IMR-90 (cell line): ENCODE measurements at regions not wholly inside any gene's neighbourhood (a gene's known extent, or its start where the extent isn't known, plus 50 kb on each side); places are given as distances from the start of the nearest gene placed in this dataset.

Experiments used
- ATAC-seq: fragments of 200-7000 bp; cut with Tn5 transposase; 2 replicates; pipeline ENCODE4 v1.9.1; 2020; ENCODE audit warnings: low read depth, mild to moderate bottlenecking, moderate library complexity
- BruUV-seq: library from RNA; stranded (reverse); fragments of 400-500 nt; replicated peaks from 2 replicates; lab custom pipeline; 2021; lab: Mats Ljungman, UMichigan
- CTCF ChIA-PET: fragments of 300-600 bp; formaldehyde crosslinking; extraction: SDS; loops from one replicate; lab custom pipeline; 2021; ENCODE audit warnings: antibody characterized with exemption; lab: Yijun Ruan, JAX
- POLR2A ChIA-PET: fragments of 300-600 bp; sonication (Branson Sonifier 250); formaldehyde crosslinking; loops from one replicate; lab custom pipeline; 2022; ENCODE audit warnings: antibody characterized with exemption; ENCODE audit not compliant: unreplicated experiment; lab: Charles Lee
- DNase-seq: peaks from one replicate; pipeline ENCODE4 v3.0.0; 2013
- H2AFZ ChIP-seq: replicated peaks from 2 replicates; pipeline ENCODE3; 2013; ENCODE audit warnings: low read length, mild to moderate bottlenecking; ENCODE audit not compliant: poor library complexity
- H2AK5ac ChIP-seq: 2 replicates; pipeline ENCODE4 v1.6.1; 2013; ENCODE audit warnings: low read depth, low read length, inconsistent platforms
- H2AK9ac ChIP-seq: replicated peaks from 2 replicates; pipeline ENCODE3; 2013; ENCODE audit warnings: mild to moderate bottlenecking, low read depth, low read length, moderate library complexity; ENCODE audit not compliant: poor library complexity
- H2BK120ac ChIP-seq: 2 replicates; pipeline ENCODE4 v1.6.1; 2013; ENCODE audit warnings: low read depth, low read length, inconsistent platforms
- H2BK15ac ChIP-seq: 3 replicates; pipeline ENCODE4 v1.6.1; 2013; ENCODE audit warnings: low read depth, low read length, inconsistent platforms
- H2BK20ac ChIP-seq: 2 replicates; pipeline ENCODE4 v1.6.1; 2013; ENCODE audit warnings: low read depth, mild to moderate bottlenecking, inconsistent platforms, low read length, moderate library complexity
- H2BK5ac ChIP-seq: 2 replicates; pipeline ENCODE4 v1.6.1; 2013; ENCODE audit warnings: mild to moderate bottlenecking, low read depth, low read length, inconsistent platforms; ENCODE audit not compliant: poor library complexity, severe bottlenecking
- H3K14ac ChIP-seq: replicated peaks from 2 replicates; pipeline ENCODE4 v1.6.1; 2013; ENCODE audit warnings: low read depth, low read length, inconsistent platforms
- H3K18ac ChIP-seq: 2 replicates; pipeline ENCODE4 v1.6.1; 2013; ENCODE audit warnings: low read depth, low read length, control low read depth
- H3K23ac ChIP-seq: 2 replicates; pipeline ENCODE4 v1.6.1; 2013; ENCODE audit warnings: low read depth, low read length, inconsistent platforms
- H3K27ac ChIP-seq: 2 replicates; pipeline ENCODE4 v1.5.1; 2013; ENCODE audit warnings: mild to moderate bottlenecking, control low read depth, low read length; ENCODE audit not compliant: insufficient read depth
- H3K27me3 ChIP-seq: 2 replicates; pipeline ENCODE4 v1.6.1; 2013; ENCODE audit warnings: low read length; ENCODE audit not compliant: control insufficient read depth, insufficient read depth
- H3K36me3 ChIP-seq: 2 replicates; pipeline ENCODE4 v1.6.1; 2013; ENCODE audit warnings: low read length, mixed read lengths; ENCODE audit not compliant: control insufficient read depth, insufficient read depth
- H3K4ac ChIP-seq: 2 replicates; pipeline ENCODE4 v1.6.1; 2013; ENCODE audit warnings: low read depth, low read length, inconsistent platforms
- H3K4me1 ChIP-seq: 2 replicates; pipeline ENCODE4 v1.6.1; 2013; ENCODE audit warnings: low read length, mixed read lengths; ENCODE audit not compliant: control insufficient read depth, insufficient read depth
- H3K4me2 ChIP-seq: 2 replicates; pipeline ENCODE4 v1.6.1; 2013; ENCODE audit warnings: low read depth, mild to moderate bottlenecking, control low read depth, low read length, moderate library complexity
- H3K4me3 ChIP-seq: 2 replicates; pipeline ENCODE4 v1.5.1; 2013; ENCODE audit warnings: low read depth, mild to moderate bottlenecking, control low read depth, low read length, moderate library complexity; ENCODE audit not compliant: insufficient read depth
- H3K56ac ChIP-seq: 2 replicates; pipeline ENCODE4 v1.6.1; 2013; ENCODE audit warnings: low read length, inconsistent platforms; ENCODE audit not compliant: insufficient read depth; ENCODE audit errors: extremely low read depth
- H3K79me1 ChIP-seq, 2 experiments: 2 replicates each; pipeline ENCODE4 v1.6.1; 2013; ENCODE audit warnings: low read length in 2 of 2, inconsistent platforms in 1 of 2, low read depth in 1 of 2
- H3K9ac ChIP-seq: 2 replicates; pipeline ENCODE4 v1.6.1; 2013; ENCODE audit warnings: low read depth, low read length, control low read depth
- H3K9me1 ChIP-seq: 2 replicates; pipeline ENCODE4 v1.6.1; 2013; ENCODE audit warnings: low read length, inconsistent platforms; ENCODE audit not compliant: insufficient read depth
- H3K9me3 ChIP-seq: 2 replicates; pipeline ENCODE4 v1.6.1; 2013; ENCODE audit warnings: low read length; ENCODE audit not compliant: control insufficient read depth, insufficient read depth
- H4K20me1 ChIP-seq: 2 replicates; pipeline ENCODE4 v1.6.1; 2013; ENCODE audit warnings: low read length, inconsistent platforms; ENCODE audit not compliant: insufficient read depth
- H4K5ac ChIP-seq: 2 replicates; pipeline ENCODE4 v1.6.1; 2013; ENCODE audit warnings: mild to moderate bottlenecking, low read depth, low read length, control low read depth
- H4K8ac ChIP-seq, 2 experiments: 2 replicates each; pipeline ENCODE4 v1.6.1; 2013; ENCODE audit warnings: low read depth in 2 of 2, low read length in 2 of 2, control low read depth in 1 of 2, inconsistent platforms in 1 of 2
- H4K91ac ChIP-seq: 2 replicates; pipeline ENCODE4 v1.6.1; 2013; ENCODE audit warnings: low read depth, low read length, inconsistent platforms; ENCODE audit not compliant: insufficient read depth
- CEBPB ChIP-seq: IDR thresholded peaks from 2 replicates; pipeline ENCODE4 v1.6.1; 2012; ENCODE audit warnings: low read depth, low read length, improper control_type of control experiment
- CHD1 ChIP-seq: IDR thresholded peaks from 2 replicates; pipeline ENCODE4 v1.6.1; 2012; ENCODE audit warnings: low read depth, low read length, improper control_type of control experiment
- MAZ ChIP-seq: IDR thresholded peaks from 2 replicates; pipeline ENCODE4 v1.6.1; 2012; ENCODE audit warnings: low read depth, mild to moderate bottlenecking, low read length, improper control_type of control experiment, moderate library complexity, borderline replicate concordance
- NFE2L2 ChIP-seq: fragments of 150-350 bp; IDR thresholded peaks from 2 replicates; pipeline ENCODE4 v1.6.1; 2016; ENCODE audit warnings: low read depth, mild to moderate bottlenecking, low read length
- RCOR1 ChIP-seq: IDR thresholded peaks from 2 replicates; pipeline ENCODE4 v1.6.1; 2012; ENCODE audit warnings: mild to moderate bottlenecking, low read length, improper control_type of control experiment; ENCODE audit not compliant: insufficient replicate concordance
- RFX5 ChIP-seq: IDR thresholded peaks from 2 replicates; pipeline ENCODE4 v1.8.0; 2012; ENCODE audit warnings: low read depth, mild to moderate bottlenecking, low read length, moderate library complexity
- SMC3 ChIP-seq: fragments of 150-350 bp; IDR thresholded peaks from 2 replicates; pipeline ENCODE4 v1.6.1; 2016; ENCODE audit warnings: low read depth, mild to moderate bottlenecking, antibody characterized with exemption, low read length, moderate library complexity
- WGBS, 2 experiments: methylation state at CpG; one replicate each; pipeline versions ENCODE4 v1.1.5 to v1.1.7; 2013; ENCODE audit warnings: missing lambda C conversion rate in 2 of 2; ENCODE audit not compliant: insufficient read length in 1 of 2; ENCODE audit errors: extremely low coverage in 2 of 2; 5-methylcytosine and 5-hydroxymethylcytosine counted together
- dilution Hi-C: fragments of 300-500 bp; cut with HindIII; formaldehyde crosslinking; loops from one replicate; pipeline ENCODE4 v1.14.3; 2018; ENCODE audit warnings: low sequenced_read_pairs; ENCODE audit not compliant: unreplicated experiment
- in situ Hi-C: fragments of 300-500 bp; cut with MboI; formaldehyde crosslinking; loops from 3 replicates; pipeline ENCODE4 v1.14.3; 2019; ENCODE audit warnings: low sequenced_read_pairs, inconsistent platforms, mixed read lengths
- intact Hi-C: fragments of 100-400 bp; cut with micrococcal nuclease; formaldehyde crosslinking; loops from 2 replicates; pipeline ENCODE4 v1.10.0; 2022
- TF ChIP-seq, protein P1 (sequence below): fragments of 150-350 bp; IDR thresholded peaks from 2 replicates; pipeline ENCODE4 v1.6.1; 2017; ENCODE audit warnings: mild to moderate bottlenecking, antibody characterized with exemption, low read length, low read depth

GRCh38 chr10:30536578-30536977, 93.0 kb downstream of the LYZL2 start:
- H3K56ac ChIP-seq: no peak overlapping the region
- no peak overlapping the region for H2BK120ac ChIP-seq
- no peak overlapping the region for H3K27ac ChIP-seq
- H2BK20ac ChIP-seq: no peak overlapping the region
- H4K5ac ChIP-seq: no peak overlapping the region
- no peak overlapping the region for H2BK15ac ChIP-seq
- ChIA-PET POLR2A (no interaction called here), CTCF (interaction anchor here (1.3 kb wide), 1 partner anchor 55 kb away, joined by 5 read pairs; no protein-coding TSS in a partner anchor)
- H3K18ac ChIP-seq: no peak overlapping the region
- H2AFZ ChIP-seq: no peak overlapping the region
- H3K9me1 ChIP-seq: no peaks in the 10 kb centered on the region
- no peaks in the 10 kb centered on the region for H3K36me3 ChIP-seq
- no peak overlapping the region for H2AK5ac ChIP-seq
- 50% methylated on average over 3 of the region's 4 CpGs; no CpG with 5 or more reads in 1 of the 2 experiments for WGBS, 2 experiments
- dilution Hi-C loops (no loop called here), in situ Hi-C loops (no loop called here), intact Hi-C loops (no loop called here)
- no peak overlapping the region for H3K23ac ChIP-seq
- no peak overlapping the region for H4K8ac ChIP-seq
- H3K4ac ChIP-seq: no peak overlapping the region
- no peak overlapping the region for H3K9ac ChIP-seq
- TF ChIP-seq RCOR1 (no peak), CHD1 (no peak), SMC3 (no peak), RFX5 (no peak), CEBPB (no peak), NFE2L2 (no peak), MAZ (no peak)
- TF ChIP-seq, protein P1, sequence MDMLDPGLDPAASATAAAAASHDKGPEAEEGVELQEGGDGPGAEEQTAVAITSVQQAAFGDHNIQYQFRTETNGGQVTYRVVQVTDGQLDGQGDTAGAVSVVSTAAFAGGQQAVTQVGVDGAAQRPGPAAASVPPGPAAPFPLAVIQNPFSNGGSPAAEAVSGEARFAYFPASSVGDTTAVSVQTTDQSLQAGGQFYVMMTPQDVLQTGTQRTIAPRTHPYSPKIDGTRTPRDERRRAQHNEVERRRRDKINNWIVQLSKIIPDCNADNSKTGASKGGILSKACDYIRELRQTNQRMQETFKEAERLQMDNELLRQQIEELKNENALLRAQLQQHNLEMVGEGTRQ: no peak
- H3K27me3 ChIP-seq: peaks cover 7% of the 10 kb centered on the region
- H2BK5ac ChIP-seq: no peak overlapping the region
- no peak overlapping the region for H2AK9ac ChIP-seq
- ATAC-seq: no peak
- no peaks in the 10 kb centered on the region for H3K79me1 ChIP-seq
- H3K4me1 ChIP-seq: 0 out of 2 replicates have a peak, but pooled peaks cover 2% of the 10 kb centered on the region
- H3K4me3 ChIP-seq: no peak overlapping the region
- H3K14ac ChIP-seq: no peak overlapping the region
- BruUV-seq: no TSS peak
- H3K9me3 ChIP-seq: no peaks in the 10 kb centered on the region
- H3K4me2 ChIP-seq: no peak overlapping the region
- H4K91ac ChIP-seq: no peak overlapping the region
- DNase-seq: no peak
- H4K20me1 ChIP-seq: no peaks in the 10 kb centered on the region
